Inflammatory macrophage treated with lipopolysaccharide for 4 hours (primary cell): ENCODE measurements at regions not wholly inside any gene's neighbourhood (a gene's known extent, or its start where the extent isn't known, plus 50 kb on each side); places are given as distances from the start of the nearest gene placed in this dataset.

Experiments
- DNase-seq: peaks from one replicate; pipeline ENCODE4 v3.0.0-alpha.2; 2020

DNA sequence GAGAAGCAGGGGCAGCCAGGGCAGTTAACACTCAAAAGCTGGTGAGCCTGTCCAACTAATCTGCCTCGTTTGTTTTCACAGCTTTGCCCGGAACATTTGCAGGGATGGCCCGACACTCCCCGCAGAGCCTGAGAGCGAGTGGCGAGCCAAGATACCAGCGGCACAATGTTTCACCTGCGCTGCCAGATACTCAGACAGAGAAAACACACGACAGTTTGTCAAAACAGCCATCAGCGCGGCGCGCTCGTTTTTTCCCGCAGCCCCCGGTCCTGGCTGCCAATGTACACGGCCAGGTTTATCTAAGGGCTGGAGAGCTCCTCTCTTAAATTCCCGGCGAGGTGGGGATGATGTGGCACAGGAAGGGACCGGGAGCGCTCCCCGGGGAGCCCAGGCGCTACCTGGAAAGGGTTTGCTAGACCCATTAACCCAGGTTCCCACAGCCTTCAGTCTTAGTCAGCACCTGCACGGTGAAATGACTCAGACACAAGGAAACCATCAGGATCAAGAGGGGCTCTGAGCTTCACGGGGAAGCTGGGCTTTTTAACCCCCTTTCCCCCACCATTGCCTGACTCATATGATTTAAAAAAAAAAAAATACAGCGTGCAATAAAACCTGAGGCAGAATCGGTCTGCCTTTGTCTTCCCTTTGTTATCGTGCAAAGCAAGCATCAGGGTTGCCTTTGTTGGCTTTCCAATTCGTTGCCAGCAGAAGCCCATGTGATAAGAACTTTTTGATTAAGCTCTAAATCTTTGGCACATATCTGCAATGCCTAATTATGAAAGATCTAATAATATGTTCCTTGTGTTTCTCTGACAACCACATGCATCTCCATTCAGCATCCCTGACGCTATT is 186.2 kb downstream of the EFNB2 start:
- no peak for DNase-seq

DNA sequence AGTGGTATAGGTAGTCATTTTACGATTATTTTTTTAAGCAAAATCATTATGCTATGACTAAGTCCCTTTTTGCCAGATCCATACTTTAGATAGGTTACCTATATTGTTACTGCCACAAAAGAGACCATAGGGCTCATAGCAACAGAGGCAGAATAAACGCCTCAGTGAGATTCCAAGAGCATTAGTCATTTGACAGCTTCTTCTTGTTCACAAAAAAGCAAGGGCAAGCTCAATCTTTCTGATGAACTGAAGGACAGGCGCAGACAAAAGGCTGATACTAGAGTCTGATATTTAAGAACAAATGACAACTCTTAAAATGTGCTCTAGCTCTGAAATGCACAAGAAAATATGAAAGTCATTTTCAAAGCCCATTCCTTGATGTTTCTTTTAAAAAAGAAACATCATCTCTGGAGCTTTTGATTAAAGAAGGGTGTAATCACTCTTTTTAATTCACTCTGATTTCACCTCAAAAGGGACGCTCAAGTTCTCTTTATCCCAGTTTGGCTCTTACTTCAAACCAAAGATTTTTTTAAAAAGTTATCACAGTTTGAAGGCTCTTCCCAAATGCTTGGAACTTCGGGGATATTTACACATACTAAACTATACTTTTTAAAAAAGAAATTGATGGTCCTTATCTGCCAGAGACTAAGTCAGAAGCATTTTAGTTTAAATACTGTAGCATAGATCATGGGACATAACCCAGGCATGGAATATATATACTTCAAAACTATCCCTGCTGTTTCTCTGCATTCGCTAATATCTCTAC is 187.2 kb downstream of the EFNB2 start:
- no peak for DNase-seq

DNA sequence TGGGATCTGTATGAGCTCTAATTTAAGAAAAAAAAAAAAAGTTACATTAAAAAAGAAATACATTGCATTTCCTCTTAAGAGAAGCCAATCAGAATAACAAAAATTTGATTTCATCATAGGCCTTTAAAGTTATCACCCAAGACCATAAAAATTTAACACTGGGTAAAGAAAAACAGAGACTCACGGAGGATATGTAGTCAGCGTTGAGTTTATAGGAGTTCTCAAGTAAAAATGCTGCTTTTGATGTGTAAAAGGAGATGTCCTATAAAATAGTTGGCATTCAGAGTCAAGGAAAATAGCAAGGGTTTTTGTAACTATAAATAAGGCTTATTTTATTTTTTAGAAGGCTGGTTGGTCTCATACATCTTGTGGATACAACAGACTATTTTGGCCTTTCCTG is 191.1 kb downstream of the EFNB2 start:
- no peak for DNase-seq

DNA sequence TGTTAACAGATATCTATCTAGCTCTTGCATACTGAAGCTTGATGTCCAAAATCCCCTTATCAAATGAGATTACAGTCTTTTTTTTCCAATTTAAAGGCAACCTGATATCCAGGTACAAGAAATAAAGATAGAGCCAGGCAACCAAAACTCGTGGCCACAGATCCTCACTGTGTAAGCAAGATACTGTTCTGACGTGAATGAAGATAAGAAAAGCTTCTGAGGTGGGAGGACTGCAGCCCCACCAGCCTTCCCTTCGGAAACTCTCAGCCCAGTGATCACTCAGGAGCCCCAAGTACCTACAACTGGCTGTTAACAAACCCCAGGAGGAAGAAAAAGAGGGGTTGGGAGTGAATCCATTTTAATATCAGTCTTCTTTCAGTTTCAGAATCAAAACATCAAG is 191.6 kb downstream of the EFNB2 start:
- no peak for DNase-seq

DNA sequence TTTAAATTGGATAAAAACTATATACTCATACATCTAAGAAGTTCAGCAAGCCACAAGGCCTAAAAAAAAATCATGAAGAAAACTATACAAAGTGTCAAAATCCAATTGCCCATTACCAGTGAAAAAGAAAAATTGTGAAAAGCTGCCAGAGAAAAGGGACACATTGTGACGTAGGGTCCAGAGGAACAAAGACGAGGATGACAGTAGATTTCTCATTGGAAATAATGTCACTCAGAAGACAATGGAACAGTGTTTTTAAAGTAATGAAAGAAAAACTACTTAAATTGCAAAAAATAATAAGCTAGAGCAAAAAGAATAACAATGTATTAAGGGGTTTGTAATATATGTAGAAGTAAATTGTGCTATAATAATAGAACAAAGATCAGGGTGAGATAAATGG is 195.2 kb downstream of the EFNB2 start:
- no peak for DNase-seq

DNA sequence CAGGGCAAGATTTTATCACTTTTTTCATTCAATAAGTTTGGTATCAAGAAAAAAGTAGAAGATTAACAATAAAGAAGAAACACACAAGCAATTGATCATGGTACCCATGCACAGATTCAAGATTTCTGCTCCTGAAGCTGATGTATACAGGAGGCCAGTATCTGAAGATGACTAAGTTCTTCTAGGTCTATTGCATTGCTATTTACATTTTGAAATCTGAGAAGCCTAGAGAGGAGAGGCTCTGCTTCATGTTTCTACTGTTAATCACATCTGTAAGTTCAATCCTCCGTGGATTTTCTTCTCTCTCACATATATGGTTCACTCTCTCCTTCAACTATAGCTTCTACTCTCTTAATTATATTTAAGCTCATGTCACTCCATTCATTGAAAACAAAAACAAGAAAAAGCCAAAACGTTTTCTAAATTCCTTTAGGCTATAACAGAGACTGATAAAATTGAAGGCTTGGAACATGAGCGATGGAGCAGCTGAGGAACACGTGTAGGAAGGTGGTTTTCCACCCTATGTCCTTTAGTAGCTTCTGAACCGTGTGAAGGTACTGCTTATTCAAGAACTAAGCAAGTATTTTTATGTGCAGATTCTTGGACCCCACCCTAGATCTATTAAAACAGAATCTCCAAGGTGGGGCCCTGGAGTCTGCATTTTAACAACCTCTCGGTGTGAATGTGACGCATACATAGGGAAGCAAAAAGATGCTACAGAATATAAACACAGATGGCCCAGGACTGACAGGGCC is 198.2 kb downstream of the EFNB2 start:
- no peak for DNase-seq

DNA sequence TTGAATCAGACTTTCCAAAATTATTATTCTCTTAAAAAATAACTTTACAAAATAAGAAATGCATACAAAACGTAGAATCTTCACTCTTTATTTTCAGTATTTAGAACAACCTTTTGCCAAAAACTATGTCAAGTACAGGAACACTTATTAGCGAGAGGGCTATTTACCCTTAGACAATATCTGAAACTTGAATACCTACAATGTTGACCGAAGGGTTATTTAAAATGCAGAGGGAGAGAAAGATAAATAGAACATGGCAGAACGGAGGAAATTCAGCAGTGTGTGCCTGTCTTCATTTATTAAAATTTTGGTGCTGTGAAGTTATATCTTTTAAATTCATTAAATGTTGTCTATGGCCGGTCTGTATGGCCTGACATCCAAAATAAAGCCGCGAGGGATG is 198.8 kb downstream of the EFNB2 start:
- DNase-seq, result no peak

DNA sequence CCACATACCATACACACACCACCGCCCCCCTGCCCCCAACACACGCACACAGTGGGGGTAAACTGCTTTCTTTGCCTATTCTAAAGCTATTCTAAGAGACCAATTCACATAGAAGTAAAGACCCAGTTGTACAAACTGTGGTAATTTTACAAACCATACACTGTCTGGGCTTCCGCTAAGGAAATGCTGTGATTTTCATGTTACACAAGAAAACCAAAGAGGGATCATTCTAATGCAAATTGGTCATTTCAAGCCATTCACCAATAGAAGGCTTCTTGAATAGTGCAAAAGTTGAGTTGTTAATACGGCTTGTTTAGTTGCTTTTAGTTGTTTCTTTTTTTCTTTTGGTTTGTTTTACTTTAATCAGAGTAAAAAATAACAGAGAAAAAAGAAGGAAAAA is 202.8 kb downstream of the EFNB2 start:
- DNase-seq, result no peak

DNA sequence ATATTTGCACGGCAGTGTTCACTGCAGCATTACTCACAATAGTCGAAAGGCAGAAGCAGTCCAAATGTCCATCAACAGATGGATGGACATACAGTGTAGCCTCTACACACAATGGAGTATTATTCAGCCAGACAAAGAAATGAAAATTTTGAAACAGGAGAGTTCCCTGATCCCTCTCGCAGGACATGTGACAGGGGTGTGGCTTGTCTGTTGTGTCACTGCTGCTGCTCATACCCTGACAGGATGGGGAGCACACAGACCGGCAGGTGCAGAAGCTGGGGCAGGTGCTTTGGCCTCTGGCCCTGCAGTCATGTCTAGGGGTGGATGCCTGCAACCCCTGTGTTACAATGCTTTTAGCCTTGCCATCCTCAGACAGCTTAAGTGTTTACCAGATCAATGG is 204.3 kb downstream of the EFNB2 start:
- DNase-seq, result no peak

DNA sequence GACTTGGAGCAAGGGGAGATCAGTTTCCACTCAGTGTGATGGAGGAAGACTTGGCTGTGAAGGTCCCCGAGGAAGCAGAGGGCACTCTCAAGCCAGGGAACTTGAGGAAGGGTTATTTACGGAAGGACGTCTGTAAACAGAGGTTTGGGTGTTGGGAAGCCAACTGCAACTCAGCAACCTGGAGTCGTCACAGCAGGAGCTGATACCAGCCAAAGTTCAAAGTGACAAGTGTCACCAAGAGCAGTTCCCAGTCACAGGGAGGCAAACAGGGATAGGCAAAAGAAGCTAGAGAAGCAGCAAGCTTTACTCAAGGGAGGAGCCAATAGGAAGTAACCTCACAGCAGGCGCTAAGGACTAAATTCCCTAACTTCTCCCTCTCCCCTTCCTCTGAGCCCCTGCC is 205.5 kb downstream of the EFNB2 start:
- no peak for DNase-seq

DNA sequence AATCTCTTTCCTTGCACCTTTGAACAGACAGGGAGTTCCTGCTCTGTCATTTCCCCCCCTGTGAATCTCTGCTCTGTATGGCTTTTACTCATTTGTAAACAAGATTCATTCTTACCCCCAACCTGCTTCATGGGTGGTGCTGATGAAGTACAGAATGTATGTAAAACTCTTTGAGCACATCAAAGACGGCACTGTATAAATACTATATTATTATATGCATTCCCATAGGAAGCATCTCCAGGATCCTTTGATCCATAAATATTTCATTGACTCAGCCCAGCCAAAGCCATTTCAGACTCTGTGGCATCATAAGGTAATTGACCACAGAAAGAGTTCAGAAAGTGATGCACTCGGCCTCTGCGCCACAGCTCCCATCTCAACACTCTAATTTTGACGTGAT is 208.7 kb downstream of the EFNB2 start:
- no peak for DNase-seq

DNA sequence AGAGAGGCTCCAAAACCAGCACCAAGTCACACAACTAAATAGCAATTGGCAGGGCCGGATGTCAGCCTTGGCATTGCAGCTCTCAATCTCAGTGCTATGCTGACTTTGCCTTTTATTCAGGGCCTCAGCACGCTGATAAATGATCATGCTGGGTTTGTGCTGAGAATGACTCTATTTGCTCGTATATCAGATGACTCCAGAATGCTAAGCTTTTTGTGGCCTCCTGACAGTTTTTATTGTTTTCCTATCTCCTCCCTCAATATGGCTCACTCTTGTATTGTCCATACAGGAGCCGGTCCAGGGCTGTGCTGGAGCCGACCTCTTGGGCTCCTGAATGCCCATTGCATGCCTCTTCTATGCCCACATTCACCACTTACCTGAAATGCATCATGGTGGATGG is 211.0 kb downstream of the EFNB2 start:
- DNase-seq, result no peak

DNA sequence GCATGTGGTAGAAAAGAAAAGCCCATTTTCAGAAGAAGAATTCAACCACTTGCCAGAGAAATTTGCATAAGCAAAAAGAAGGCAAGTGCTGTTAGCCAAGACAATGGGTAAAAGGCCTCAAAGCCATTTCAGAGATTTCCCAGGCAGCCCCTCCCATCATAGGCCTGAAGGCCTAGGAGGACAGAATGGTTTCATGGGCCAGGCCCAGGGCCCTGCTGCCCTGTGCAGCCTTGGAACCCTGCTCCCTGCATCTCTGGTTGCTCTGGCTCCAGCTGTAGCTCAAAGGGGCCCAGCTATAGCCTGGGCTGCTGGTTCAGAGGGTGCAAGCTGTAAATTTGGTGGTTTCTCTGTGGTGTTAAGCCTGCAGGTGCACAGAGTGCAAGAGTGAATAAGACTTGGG is 212.8 kb downstream of the EFNB2 start:
- no peak for DNase-seq

DNA sequence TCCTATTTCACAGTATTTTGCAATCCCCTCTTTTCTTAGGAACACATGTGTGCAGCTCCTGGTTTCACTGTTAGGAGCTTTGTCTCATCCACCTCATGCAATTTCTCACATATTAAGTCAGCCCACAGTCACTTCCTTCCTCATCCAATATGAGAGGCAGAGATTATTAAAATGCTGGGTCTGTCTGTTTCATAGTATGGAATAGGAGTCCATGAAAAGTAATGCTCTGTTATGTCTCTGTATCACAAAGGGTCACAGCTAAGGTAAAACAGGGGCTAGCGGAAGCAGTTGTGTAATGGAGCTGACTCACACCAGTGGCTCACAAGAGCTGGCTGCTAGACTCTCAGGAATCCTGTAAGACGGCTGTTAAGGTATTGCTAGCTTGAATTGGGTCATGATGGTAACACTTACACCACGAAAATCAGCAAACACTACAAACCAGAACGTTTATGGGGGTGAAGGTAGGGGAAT is 216.5 kb downstream of the EFNB2 start:
- no peak for DNase-seq

DNA sequence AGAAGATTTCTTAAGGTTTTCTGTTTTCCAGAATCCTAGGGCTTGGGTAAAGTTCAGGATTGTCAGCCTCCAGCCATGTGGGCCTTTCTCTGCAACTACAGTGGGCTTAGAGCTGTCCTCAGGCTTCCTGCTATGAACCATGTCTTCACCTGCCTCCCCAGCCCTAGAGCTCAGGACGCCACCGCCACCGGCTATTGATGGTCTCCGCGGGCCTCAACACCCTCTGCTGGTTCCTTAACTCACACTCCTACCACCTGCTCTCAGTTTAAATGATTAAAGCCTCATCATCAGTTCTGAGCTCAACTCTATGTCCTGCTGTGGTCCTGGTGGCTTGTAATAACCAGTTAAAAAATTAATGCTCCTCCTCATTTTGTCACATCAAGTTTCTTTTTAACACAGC is 221.0 kb downstream of the EFNB2 start:
- DNase-seq, result no peak

DNA sequence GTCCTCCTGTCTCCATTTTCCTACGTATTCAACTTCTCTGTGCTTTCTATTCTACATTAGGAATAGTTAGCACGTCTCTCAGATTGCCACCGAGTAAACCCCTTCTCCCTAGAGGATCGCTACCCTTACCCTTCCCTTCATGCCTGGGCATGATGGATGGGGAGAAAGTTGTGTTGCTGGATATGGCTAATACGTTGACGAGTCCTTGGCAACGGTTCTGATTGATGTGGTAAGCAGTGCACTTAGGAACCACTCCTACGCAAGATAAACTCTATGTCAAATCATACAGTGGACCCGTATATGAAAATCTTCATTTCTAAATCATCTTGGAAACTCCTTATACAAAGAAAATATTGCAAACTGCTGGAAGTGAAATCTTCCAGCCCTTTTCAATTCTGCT is 224.5 kb downstream of the EFNB2 start:
- DNase-seq, result no peak

DNA sequence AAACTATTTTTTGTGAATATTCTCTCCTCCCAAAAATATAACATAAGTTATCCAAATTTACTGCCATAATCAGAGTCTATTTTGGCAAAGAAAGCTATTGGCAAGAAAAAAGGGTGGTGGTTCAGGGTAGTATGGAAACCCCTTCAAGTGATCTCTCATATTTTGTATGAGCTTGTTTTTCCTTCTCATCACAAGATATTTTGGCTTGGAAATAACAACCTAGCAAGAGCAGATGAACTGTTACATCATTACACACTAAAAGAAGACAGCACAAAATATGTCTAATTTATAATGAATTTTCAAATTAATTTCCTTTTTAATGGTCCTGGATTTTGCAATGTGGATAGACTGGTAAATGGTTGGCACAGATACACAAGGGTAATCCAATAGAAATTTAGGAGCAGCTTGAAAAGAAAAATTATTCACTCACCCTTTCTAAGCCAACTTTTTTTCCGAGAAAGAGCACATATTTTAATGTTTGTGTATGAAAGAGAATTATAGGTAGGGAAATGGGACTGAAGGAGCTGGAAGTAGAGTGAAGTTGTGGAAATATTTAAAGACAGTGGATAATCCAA is 225.1 kb downstream of the EFNB2 start:
- DNase-seq, result no peak

DNA sequence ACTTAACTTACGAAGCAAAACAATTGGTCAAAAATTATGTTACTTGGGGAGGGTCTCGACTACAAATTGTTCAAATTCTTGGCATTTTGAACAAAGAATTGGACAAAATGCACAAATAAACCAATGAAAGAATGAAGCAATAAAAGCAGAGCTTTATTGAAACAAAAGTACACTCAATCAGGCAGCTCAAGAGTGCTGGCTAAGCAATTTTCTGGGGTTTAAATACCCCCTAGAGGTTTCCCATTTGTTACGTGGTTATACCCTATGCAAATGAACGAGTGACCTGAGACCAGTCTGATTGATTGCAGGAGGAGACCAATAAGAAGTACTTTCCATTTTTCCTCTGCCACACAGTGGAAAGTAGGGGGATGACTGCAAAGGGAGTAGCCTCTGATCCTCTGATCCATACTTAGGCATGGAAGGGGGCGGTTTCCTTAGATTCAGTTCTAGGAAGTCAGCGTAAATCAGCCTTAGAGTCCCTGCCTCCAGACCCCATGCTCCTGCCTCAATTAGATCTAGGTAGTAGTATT is 228.6 kb downstream of the EFNB2 start:
- no peak for DNase-seq

DNA sequence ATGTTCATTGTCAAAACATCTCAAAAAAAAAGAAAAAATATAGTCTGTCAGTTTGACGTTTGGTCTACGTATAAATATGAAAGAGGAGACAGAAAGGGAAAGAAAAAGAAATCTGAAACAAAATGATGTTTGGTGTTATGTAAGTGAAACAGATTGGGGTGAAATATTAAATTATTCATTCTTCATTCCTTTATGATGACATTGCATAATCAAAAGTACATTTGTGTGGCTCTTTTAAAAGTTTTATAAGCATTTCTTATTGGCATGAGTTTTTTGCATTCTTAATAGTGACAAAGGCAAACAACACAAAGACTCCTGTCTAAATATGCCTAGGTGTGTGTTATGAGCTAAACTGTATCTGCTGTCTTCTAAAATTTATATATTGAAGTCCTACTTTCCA is 232.6 kb downstream of the EFNB2 start:
- DNase-seq, result no peak

DNA sequence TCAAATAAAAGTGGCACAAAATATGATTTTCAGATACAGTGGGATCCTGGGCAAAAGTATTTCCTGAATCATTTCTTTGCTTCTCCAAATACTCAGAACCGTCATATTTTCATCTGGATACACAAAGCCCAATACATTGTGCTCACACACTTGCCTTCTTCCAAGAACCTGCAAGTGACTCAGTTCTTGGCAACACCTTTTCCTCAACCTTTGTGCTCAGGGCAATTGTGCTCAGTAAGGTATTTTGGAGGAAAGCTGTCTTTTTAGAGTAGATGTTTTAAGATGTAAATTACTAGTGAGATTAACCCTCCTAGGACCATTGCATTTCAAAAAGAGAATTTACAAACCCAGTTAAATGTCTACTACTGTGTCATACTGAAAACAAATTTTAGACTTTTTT is 233.5 kb downstream of the EFNB2 start:
- no peak for DNase-seq

DNA sequence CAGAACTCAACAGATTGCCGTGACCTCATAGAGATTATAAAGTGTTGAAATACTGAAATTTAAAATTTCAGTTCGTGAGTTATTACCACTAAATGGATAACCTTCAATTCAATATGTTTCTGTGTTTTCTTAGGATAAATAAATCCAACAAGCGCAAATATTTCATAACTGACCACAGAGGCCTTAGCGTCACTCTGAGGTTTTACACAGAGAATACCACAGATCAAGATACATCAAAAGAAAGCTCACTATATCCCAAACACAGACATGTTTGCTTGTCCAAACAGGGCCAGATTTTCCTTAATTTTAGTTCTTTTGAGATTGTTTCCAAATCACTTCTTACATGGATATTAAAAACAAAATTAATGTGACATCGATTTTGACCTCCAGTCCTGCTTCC is 235.8 kb downstream of the EFNB2 start:
- no peak for DNase-seq

DNA sequence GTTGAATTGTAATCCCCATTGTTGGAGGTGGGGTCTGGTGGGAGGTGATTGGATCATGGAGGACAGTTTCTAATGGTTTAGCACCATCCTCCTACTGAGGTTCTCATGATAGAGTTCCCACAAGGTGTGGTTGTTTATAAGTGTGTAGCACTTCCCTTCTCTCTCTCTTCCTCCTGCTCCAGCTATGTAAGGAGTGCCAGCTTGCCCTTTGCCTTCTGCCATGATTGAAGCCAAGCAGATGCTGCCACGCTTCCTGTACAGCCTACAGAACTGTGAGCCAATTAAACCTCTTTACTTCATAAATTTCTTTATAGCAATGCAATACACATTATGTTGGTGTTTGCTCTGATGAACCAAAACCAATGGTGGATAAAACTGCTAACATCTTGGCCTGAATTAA is 238.2 kb downstream of the EFNB2 start:
- DNase-seq, result no peak

DNA sequence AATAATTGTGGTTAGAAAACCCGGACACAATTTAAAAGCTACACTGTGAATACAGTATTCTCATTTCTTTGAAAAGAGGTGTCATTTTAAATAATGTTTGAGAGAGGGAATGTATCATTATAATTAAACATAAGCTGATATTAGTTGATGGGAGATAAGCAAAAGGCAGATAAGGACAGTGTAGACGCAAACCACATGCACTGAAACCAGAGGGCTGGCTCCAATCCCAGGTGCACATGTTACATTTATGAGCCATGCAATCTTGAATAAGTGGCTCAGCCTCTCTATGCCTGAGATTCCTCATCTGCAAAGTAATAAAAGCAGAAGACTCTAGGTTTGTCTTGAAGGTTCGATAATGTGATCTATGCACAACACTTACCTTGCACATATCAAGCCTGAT is 238.7 kb downstream of the EFNB2 start:
- no peak for DNase-seq
